ENCODE measurements at regions not wholly inside any gene's neighbourhood (a gene's known extent, or its start where the extent isn't known, plus 50 kb on each side); places are given as distances from the start of the nearest gene placed in this dataset.
A peak's percentile ranks its signal among the peaks of the same experiment; 100 is the strongest.
"Not testable (repeated sequence)": the region's sequence is repeated elsewhere in the genome, so short reads cannot be mapped to it uniquely, and the experiment has no call there.

DNA sequence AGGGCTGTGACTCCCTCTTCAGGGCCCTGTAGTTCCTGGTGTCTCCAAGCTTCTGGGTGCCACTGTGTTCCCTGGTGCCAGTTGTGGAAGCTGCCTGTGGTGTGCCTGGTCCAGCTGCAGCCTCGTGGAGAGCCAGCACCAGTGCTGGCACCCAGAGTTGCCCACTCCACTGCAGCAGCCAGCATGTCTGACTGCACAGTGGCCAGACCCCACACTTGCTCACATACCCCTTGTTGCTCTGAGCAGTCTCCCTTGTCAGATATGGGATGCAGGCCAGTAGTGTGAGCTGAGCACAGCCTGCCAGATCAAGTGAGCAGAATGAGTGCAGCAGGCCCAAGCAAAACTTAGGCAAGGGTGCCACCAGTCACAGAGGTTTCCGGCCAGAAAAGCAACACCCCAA is 108.6 kb downstream of the ZMAT1 start:
- H2AFZ ChIP-seq (ENCODE audit: low read length) = no peak overlapping the region
- no peak for DNase-seq
- no peaks in the 10 kb centered on the region for H4K20me1 ChIP-seq (ENCODE audit: insufficient read depth, low read depth, low read length)
- H3K9me2 ChIP-seq (replicated peaks; ENCODE audit: insufficient read depth, low read length) = no peaks in the 10 kb centered on the region
- H3K36me3 ChIP-seq (ENCODE audit: insufficient read depth, low read length) = no peaks in the 10 kb centered on the region
- no peaks in the 10 kb centered on the region for H3K9me3 ChIP-seq (ENCODE audit: low read length)
- no peak overlapping the region for H3K27ac ChIP-seq (ENCODE audit: low read length)
- H3K4me1 ChIP-seq (ENCODE audit: low read length) = no peaks in the 10 kb centered on the region
- H3K9ac ChIP-seq (ENCODE audit: low read length) = no peak overlapping the region
- no peaks in the 10 kb centered on the region for H3K27me3 ChIP-seq (ENCODE audit: low read length)
- no peak overlapping the region for H3K4me3 ChIP-seq (ENCODE audit: low read length)
- H3K79me2 ChIP-seq (ENCODE audit: low read length) = no peaks in the 10 kb centered on the region
- H3K4me2 ChIP-seq (ENCODE audit: low read depth, low read length, poor library complexity, severe bottlenecking) = no peak overlapping the region

GRCh38 chrX:101817739-101818138 is 114.1 kb downstream of the ZMAT1 start:
- H3K36me3 ChIP-seq (ENCODE audit: insufficient read depth, low read length); H3K9me2 ChIP-seq (replicated peaks; ENCODE audit: insufficient read depth, low read length); H3K9ac ChIP-seq (ENCODE audit: low read length); H3K9me3 ChIP-seq (ENCODE audit: low read length); DNase-seq; H3K79me2 ChIP-seq (ENCODE audit: low read length); H3K4me1 ChIP-seq (ENCODE audit: low read length); H4K20me1 ChIP-seq (ENCODE audit: insufficient read depth, low read depth, low read length); H3K4me2 ChIP-seq (ENCODE audit: low read depth, low read length, poor library complexity, severe bottlenecking); H3K27ac ChIP-seq (ENCODE audit: low read length); H3K27me3 ChIP-seq (ENCODE audit: low read length); H3K4me3 ChIP-seq (ENCODE audit: low read length); H2AFZ ChIP-seq (ENCODE audit: low read length): not testable (repeated sequence)

- Histone ChIP-seq H3K9ac (ENCODE audit: low read length) (no peak overlapping the region), H3K36me3 (ENCODE audit: insufficient read depth, low read length) (no peaks in the 10 kb centered on the region), H2AFZ (ENCODE audit: low read length) (no peak overlapping the region), H3K4me3 (ENCODE audit: low read length) (no peak overlapping the region), H3K4me1 (ENCODE audit: low read length) (no peaks in the 10 kb centered on the region), H3K79me2 (ENCODE audit: low read length) (no peaks in the 10 kb centered on the region), H3K9me3 (ENCODE audit: low read length) (no peaks in the 10 kb centered on the region), H3K9me2 (replicated peaks; ENCODE audit: insufficient read depth, low read length) (no peaks in the 10 kb centered on the region), H3K27me3 (ENCODE audit: low read length) (no peaks in the 10 kb centered on the region), H3K27ac (ENCODE audit: low read length) (no peak overlapping the region), H3K4me2 (ENCODE audit: low read depth, low read length, poor library complexity, severe bottlenecking) (no peak overlapping the region), H4K20me1 (ENCODE audit: insufficient read depth, low read depth, low read length) (no peaks in the 10 kb centered on the region)
- no peak for DNase-seq
These were observed 118.6 kb downstream of the ZMAT1 start for GRCh38 chrX:101813200-101813599.

GRCh38 chrX:101803451-101803850 is 128.4 kb downstream of the ZMAT1 start:
- no peaks in the 10 kb centered on the region for H4K20me1 ChIP-seq (ENCODE audit: insufficient read depth, low read depth, low read length)
- H3K4me3 ChIP-seq (ENCODE audit: low read length) = no peak overlapping the region
- H3K36me3 ChIP-seq (ENCODE audit: insufficient read depth, low read length) = no peaks in the 10 kb centered on the region
- H2AFZ ChIP-seq (ENCODE audit: low read length) = no peak overlapping the region
- no peaks in the 10 kb centered on the region for H3K9me2 ChIP-seq (replicated peaks; ENCODE audit: insufficient read depth, low read length)
- peak; percentile 55 for DNase-seq
- H3K9ac ChIP-seq (ENCODE audit: low read length) = no peak overlapping the region
- no peak overlapping the region for H3K4me2 ChIP-seq (ENCODE audit: low read depth, low read length, poor library complexity, severe bottlenecking)
- no peaks in the 10 kb centered on the region; the same call in 1 of the 2 replicates for H3K4me1 ChIP-seq (ENCODE audit: low read length)
- no peaks in the 10 kb centered on the region for H3K27me3 ChIP-seq (ENCODE audit: low read length)
- no peaks in the 10 kb centered on the region for H3K79me2 ChIP-seq (ENCODE audit: low read length)
- H3K9me3 ChIP-seq (ENCODE audit: low read length) = no peaks in the 10 kb centered on the region
- no peak overlapping the region for H3K27ac ChIP-seq (ENCODE audit: low read length)

GRCh38 chrX:101799387-101799786 is 132.4 kb downstream of the ZMAT1 start:
- H3K4me2 ChIP-seq (ENCODE audit: low read depth, low read length, poor library complexity, severe bottlenecking) = peak overlapping the region; percentile 70
- H3K79me2 ChIP-seq (ENCODE audit: low read length) = no peaks in the 10 kb centered on the region
- no peaks in the 10 kb centered on the region; the same call in 1 of the 2 replicates for H3K4me1 ChIP-seq (ENCODE audit: low read length)
- no peaks in the 10 kb centered on the region for H3K27me3 ChIP-seq (ENCODE audit: low read length)
- no peaks in the 10 kb centered on the region for H4K20me1 ChIP-seq (ENCODE audit: insufficient read depth, low read depth, low read length)
- H3K27ac ChIP-seq (ENCODE audit: low read length) = no peak overlapping the region
- no peaks in the 10 kb centered on the region for H3K9me2 ChIP-seq (replicated peaks; ENCODE audit: insufficient read depth, low read length)
- peak overlapping the region; percentile 48 for H3K4me3 ChIP-seq (ENCODE audit: low read length)
- no peaks in the 10 kb centered on the region for H3K9me3 ChIP-seq (ENCODE audit: low read length)
- DNase-seq = peak; percentile 97
- no peaks in the 10 kb centered on the region for H3K36me3 ChIP-seq (ENCODE audit: insufficient read depth, low read length)
- peak overlapping the region; percentile 24; the same call in 1 of the 2 replicates for H3K9ac ChIP-seq (ENCODE audit: low read length)
- H2AFZ ChIP-seq (ENCODE audit: low read length) = no peak overlapping the region

- Histone ChIP-seq H3K9ac (ENCODE audit: low read length) (no peak overlapping the region), H3K27ac (ENCODE audit: low read length) (no peak overlapping the region), H3K4me2 (ENCODE audit: low read depth, low read length, poor library complexity, severe bottlenecking) (no peak overlapping the region), H3K9me3 (ENCODE audit: low read length) (no peaks in the 10 kb centered on the region), H2AFZ (ENCODE audit: low read length) (no peak overlapping the region), H3K4me3 (ENCODE audit: low read length) (no peak overlapping the region), H3K4me1 (ENCODE audit: low read length) (no peaks in the 10 kb centered on the region), H3K9me2 (replicated peaks; ENCODE audit: insufficient read depth, low read length) (no peaks in the 10 kb centered on the region), H4K20me1 (ENCODE audit: insufficient read depth, low read depth, low read length) (no peaks in the 10 kb centered on the region), H3K27me3 (ENCODE audit: low read length) (no peaks in the 10 kb centered on the region), H3K36me3 (ENCODE audit: insufficient read depth, low read length) (no peaks in the 10 kb centered on the region), H3K79me2 (ENCODE audit: low read length) (no peaks in the 10 kb centered on the region)
- DNase-seq = no peak
These were observed 128.3 kb upstream of the ARMCX2 start for GRCh38 chrX:101787934-101788333.

DNA sequence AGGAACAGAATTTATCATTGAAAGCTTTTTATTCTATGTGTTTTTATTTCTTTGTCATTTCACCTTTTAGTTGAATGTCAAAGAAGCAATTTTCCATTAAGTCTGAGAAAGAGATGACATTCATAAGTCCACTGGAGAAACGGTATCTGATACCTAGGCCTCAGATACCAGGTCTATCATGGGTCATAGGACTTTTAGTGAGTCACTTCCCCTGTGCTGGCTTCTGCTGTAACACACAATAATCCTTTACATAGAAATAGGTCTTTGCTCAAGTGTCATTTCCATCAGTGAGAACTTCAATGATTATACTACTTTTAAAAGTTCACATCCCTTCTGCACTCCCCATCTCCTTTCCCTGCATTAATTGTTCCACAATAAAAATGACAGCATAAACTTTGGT is 125.5 kb upstream of the ARMCX2 start:
- no peaks in the 10 kb centered on the region for H3K9me3 ChIP-seq (ENCODE audit: low read length)
- H3K4me2 ChIP-seq (ENCODE audit: low read depth, low read length, poor library complexity, severe bottlenecking) = no peak overlapping the region
- no peak overlapping the region for H2AFZ ChIP-seq (ENCODE audit: low read length)
- H4K20me1 ChIP-seq (ENCODE audit: insufficient read depth, low read depth, low read length) = no peaks in the 10 kb centered on the region
- H3K9me2 ChIP-seq (replicated peaks; ENCODE audit: insufficient read depth, low read length) = no peaks in the 10 kb centered on the region
- H3K79me2 ChIP-seq (ENCODE audit: low read length) = no peaks in the 10 kb centered on the region
- no peak overlapping the region for H3K4me3 ChIP-seq (ENCODE audit: low read length)
- no peaks in the 10 kb centered on the region for H3K4me1 ChIP-seq (ENCODE audit: low read length)
- no peak for DNase-seq
- H3K36me3 ChIP-seq (ENCODE audit: insufficient read depth, low read length) = no peaks in the 10 kb centered on the region
- H3K27me3 ChIP-seq (ENCODE audit: low read length) = no peaks in the 10 kb centered on the region
- H3K27ac ChIP-seq (ENCODE audit: low read length) = no peak overlapping the region
- no peak overlapping the region for H3K9ac ChIP-seq (ENCODE audit: low read length)

- not testable (repeated sequence) for H3K9ac ChIP-seq (ENCODE audit: low read length); H3K9me2 ChIP-seq (replicated peaks; ENCODE audit: insufficient read depth, low read length)
These were observed 120.8 kb upstream of the ARMCX2 start for GRCh38 chrX:101780421-101780820.

GRCh38 chrX:101774340-101774739 is 114.7 kb upstream of the ARMCX2 start:
- no peak for DNase-seq
- Histone ChIP-seq H3K4me2 (ENCODE audit: low read depth, low read length, poor library complexity, severe bottlenecking) (no peak overlapping the region), H3K79me2 (ENCODE audit: low read length) (no peaks in the 10 kb centered on the region), H3K9ac (ENCODE audit: low read length) (no peak overlapping the region), H3K9me2 (replicated peaks; ENCODE audit: insufficient read depth, low read length) (no peaks in the 10 kb centered on the region), H4K20me1 (ENCODE audit: insufficient read depth, low read depth, low read length) (no peaks in the 10 kb centered on the region), H3K36me3 (ENCODE audit: insufficient read depth, low read length) (no peaks in the 10 kb centered on the region), H3K9me3 (ENCODE audit: low read length) (no peaks in the 10 kb centered on the region), H3K27me3 (ENCODE audit: low read length) (no peaks in the 10 kb centered on the region), H3K4me1 (ENCODE audit: low read length) (no peaks in the 10 kb centered on the region), H3K27ac (ENCODE audit: low read length) (no peak overlapping the region), H3K4me3 (ENCODE audit: low read length) (no peak overlapping the region), H2AFZ (ENCODE audit: low read length) (no peak overlapping the region)

More at GRCh38 chrX:101780421-101780820, 120.8 kb upstream of the ARMCX2 start:
- H3K27ac ChIP-seq (ENCODE audit: low read length); DNase-seq; H3K4me3 ChIP-seq (ENCODE audit: low read length); H3K4me2 ChIP-seq (ENCODE audit: low read depth, low read length, poor library complexity, severe bottlenecking); H2AFZ ChIP-seq (ENCODE audit: low read length); H3K79me2 ChIP-seq (ENCODE audit: low read length); H3K27me3 ChIP-seq (ENCODE audit: low read length); H4K20me1 ChIP-seq (ENCODE audit: insufficient read depth, low read depth, low read length); H3K9me3 ChIP-seq (ENCODE audit: low read length); H3K36me3 ChIP-seq (ENCODE audit: insufficient read depth, low read length); H3K4me1 ChIP-seq (ENCODE audit: low read length): not testable (repeated sequence)
